HG02981 (cell line): ENCODE measurements at regions not wholly inside any gene's neighbourhood (a gene's known extent, or its start where the extent isn't known, plus 50 kb on each side); places are given as distances from the start of the nearest gene placed in this dataset.

Experiments used
- ATAC-seq: cut with Tn5 transposase; IDR thresholded peaks from one replicate; pipeline ENCODE4 v1.9.1; 2021; ENCODE audit warnings: mild to moderate bottlenecking, moderate library complexity; ENCODE audit not compliant: unreplicated experiment

DNA sequence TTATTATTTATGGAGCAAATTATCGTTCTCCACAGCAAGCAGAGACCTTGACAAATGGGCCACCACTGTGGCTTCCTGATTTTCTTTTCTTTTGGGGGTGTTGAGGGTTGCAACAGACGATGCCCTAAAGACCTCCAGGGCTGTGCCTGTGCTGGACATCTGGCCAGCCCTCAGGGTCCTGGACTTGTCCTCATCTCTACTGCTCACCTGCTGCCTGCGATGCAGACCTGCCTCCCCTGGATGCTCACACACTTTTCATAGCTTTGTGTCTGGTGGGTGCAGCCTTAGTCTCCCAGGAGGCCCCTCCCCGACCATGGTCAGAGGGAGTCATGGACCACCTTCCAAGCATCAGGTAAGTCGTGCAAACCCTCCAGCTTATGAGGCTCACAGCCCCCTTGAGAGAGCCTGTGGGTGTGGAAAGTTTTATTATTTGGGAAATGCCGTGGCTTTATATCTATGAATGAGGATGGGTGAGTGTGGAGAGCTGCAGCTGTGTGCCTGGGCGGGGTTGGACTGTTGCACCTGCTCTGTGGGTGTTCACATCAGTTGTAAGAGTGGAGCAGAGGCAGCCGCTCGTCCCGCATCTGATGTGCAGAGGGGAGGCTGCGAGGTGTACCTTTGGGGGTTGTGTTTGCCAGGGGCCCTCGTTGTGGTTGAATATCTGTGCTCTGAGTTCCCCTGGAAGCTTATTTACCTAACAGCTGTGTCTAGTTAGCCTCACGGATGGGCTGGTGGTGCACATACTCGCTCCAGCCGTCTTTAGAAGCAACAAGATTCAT is 126.3 kb upstream of the IRX4 start:
- ATAC-seq = no peak

DNA sequence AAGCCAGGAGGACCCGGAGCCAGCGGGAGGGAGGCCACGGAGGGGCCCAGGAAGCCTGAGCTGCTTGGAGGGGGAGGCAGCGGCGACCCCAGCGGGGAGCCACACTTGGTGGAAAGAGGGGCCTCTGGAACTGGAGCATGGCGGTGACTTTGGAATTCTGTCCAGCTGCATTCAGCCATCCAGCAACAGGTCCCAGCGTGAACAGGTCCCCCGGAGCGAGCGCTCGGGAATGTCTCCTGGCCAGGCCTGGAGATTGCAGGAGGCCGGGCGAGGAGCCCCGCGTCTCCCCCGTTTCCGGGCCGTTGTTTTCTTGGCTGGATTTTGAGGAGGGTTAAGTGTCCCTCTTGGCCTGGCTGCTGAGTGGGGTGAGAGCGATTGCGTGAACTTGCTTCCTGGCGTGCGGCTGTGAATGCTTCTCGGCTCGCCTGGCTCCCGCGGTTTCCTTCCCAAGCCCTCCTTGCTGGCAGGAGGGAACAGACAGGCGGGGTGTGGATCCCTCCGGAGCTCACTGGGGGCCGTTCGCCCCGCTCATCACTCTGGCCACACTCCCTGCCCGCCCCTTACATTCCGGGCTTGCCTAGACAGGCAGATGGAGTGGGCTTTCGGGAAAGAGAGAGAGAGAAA is 125.3 kb upstream of the IRX4 start:
- no peak for ATAC-seq

DNA sequence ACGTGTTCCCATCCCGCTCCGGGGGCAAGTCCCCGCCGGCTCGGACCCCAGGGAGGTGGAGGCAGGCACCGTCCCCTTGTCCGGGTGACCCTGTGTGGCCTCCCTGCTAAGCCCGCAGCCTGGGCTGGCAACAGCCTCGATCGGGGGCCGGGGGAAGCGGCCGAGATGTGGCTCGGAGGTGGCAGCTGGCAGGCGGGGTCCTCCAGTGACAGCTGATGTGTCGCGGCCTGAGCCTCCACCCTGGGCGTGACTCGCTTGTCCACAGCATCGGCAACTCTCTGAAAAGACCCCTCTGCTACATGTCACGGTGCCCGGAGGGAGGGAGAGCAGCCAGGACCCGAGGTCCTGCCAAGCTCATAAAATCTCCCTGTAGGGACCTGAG is 124.8 kb upstream of the IRX4 start:
- ATAC-seq = no peak

DNA sequence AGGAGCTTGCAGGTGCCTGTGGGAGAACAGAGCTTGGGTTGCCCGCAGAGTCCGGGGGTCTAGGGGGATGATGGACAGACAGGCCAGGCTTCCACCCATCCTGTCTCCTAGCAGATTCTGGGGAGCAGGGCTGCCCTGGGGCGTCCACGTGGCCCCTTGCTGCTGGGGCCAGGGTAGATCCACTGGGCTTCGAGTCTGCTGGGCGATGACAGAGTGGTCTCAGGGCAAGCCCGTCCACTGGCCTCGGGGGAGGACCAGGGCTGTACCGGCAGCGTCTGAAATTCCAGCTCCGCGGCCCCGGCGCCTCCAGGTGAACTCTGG is 124.2 kb upstream of the IRX4 start:
- no peak for ATAC-seq

DNA sequence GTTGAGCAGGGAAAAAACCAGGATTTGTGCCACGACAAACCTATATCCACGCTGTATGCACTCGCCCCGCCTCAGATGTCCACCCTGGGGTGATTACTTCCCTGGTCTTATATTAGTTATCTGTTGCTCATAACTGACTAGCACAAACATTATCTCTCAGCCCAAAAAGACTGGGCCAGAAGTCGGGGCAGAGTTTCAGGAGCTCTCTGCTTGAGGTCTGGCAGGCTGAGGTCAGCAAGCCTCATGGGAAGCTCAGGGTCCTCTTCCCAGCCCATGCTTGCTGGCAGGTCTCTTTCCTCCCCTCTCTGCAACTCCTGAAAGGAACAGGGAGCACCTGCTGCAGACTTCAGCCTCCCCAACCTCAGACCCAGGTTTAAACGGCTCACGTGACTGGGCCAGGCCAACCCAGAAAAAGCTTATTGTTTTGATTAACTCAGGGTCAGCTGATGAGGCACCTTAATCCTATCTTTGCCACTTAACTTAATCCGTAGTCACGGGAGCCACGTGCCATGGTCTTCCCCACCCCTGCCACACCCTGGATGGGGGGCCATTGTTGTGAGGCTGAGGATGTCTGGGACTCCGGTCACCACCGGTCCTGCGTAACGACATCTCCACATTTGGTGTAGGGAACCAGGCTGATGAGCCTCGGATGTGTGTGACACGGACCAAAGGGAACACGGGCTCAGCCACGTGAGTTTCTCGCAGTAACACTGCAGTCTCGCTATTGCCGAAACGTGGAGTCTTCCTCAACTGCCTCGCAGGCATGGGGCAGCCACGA is 123.7 kb upstream of the IRX4 start:
- ATAC-seq = no peak

DNA sequence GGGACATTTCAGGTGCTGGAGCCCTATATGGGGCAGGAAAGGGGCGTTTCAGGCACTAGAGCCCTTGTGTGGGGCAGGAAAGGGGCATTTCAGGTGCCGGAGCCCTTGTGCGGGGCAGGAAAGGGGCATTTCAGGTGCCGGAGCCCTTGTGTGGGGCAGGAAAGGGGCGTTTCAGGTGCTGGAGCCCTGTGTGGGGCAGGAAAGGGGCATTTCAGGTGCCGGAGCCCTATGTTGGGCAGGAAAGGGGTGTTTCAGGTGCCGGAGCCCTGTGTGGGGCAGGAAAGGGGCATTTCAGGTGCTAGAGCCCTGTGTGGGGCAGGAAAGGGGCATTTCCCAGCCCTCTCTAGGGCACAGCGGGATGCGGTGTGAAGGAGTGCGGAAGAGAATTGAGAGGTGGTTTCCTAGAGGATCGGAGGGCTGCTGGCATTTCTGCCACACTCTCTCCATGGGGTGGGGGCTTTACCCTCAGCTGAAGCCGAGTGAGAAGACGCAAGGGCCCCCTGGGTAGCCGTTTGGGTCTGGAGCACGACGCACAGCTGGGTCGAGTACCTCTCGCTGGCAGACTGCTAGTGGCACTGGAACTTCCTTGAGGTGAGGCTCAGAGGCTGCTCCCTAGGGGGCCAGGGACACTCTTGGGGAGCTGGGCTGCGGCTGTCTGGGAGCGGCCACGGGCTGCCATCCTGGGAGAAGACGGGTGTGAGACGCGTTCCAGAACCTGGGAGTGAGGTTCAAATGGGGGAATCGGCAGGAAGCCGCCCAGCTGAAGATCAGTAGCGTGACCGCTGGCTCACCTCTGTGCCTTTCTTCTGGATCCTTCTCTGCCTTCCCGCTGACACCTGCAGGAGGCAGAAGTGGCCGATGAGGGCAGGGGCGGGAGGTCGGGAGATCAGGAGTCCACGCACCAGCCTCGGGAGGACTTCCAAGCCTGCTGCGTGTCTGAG is 122.6 kb upstream of the IRX4 start:
- no peak for ATAC-seq

DNA sequence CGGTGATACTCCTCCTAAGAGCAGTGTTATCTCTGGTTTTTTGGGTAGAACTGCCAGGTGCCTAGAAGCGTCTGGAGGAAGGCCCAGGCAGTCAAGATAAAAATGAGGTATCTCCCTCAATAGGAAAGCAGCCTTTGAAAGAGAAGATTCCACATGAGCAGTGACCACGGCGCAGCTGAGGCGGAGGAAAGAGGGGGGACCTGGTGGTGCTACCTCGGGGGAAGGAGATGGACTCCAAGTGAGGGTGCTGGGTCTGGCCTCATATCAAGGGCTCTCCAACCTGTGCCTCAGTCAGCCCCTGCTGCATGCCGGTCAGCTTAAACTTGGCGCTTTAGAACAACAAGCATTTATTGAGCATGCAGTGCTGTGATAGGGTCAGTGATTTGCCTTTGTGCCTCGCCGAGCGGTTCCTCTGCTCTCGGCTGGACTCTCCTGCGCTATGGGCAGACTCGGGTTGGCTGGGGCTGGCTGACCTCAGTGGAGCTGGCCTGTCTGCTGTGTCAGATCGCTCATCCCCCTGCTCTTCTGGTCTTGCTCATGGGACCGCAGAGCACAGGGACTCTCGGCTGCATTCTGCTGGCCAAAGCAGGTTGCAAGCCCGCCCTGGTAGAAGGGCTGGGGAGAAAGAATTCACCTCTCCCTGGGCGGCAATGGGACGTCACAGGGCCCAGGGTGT is 121.1 kb upstream of the IRX4 start:
- no peak for ATAC-seq

DNA sequence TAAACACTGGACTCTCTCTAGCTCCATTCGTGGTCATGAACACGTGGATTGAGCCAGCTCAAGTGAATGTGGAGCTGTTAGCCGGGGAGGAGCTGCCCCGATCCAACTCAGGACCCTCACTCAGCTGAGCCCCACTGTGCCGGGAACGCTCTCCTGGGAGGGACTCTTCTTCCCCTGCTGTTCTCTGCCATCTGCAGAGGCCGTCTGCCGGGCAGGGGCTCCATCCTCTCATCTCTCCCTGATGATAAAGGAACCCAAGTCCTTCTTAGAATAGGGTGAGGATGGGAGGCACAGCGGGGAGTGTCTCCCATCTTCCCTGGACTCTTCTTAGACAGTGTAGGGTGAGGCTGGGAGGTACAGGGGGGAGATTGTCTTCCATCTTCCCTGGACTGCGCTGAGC is 120.5 kb upstream of the IRX4 start:
- no peak for ATAC-seq

DNA sequence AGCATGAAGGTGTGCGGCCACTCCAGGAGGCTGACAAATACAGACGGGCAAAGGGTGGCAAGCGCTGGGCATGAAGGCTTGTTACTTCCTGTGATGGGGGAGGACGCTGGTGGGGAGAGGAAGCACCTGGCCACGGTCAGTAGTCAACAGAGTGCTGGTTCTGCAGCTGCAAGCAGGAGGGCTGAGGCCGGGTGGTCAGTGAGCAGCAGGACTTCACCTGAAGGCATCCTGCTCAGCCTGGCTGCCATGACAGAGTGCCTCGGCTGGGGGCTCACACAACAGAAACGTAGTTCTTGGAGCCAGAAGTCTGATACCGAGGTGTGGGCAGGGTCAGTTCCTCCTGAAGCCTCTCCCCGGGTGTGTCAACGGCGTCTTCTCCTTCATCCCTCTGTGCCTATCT is 118.6 kb upstream of the IRX4 start:
- ATAC-seq = no peak

DNA sequence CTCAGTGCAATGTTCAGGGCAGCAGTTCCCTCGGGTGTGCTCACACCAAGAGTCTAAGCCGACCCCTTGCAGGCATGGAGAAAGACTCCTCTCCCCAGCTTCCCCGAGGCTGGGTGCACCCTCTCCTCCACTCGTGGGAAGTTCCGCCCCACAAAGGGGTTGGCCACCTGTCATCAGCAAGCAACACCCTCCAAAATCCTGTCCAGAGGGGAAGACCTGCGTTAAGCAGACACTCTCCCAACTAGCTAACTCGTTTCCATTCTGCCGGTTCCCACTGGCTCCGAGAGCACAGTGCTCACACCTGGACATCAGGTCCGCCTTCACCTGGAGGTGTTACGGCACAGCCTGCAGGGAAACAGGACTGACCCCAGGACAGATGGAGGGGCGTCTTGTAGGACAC is 117.9 kb upstream of the IRX4 start:
- ATAC-seq = no peak

DNA sequence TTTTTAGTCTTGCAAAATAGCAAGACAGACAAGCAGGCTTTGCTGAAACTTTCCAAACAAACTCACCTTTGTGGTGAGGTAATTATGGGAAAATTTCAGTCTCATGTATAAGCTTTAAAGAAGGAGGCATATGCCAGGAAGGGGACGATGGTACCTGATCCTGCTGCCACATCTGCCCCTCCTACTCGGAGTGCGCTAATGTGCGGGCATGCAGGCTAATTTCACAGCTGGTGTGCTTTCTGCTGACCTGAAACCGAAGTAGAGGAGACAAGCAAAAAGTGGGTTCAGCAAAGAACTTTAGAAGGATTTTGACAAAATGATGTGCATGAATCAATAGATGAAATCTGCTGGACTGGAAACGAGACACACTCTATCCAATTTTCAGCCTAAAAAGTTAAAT is 117.1 kb upstream of the IRX4 start:
- ATAC-seq = no peak

DNA sequence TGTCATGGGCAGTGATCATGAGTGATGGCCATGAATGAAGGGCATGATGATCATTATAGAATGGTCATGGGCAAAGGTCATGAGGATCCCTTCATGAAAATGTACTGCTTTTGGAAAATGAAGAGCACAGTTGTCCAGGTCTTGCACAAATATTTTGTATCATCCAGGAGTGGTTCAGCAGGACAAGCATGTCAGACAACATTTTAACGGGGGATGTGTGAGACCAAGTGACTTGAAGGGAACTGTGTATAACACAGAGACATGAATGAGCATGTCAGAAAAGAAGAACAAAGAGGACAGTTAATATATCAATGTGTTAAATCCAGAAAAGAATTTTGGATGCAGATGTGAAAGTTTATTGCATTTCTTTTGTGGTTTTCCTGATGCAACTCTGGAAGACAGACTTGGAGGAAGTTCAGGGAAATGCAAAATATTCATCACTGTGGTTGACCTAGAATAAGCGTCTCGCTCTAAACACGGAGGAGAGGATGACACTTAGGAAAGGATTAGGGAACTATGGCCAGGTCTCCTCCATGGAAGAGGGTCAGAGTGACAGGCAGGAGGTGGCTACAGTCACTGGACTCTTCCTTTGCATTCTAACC is 116.1 kb upstream of the IRX4 start:
- no peak for ATAC-seq

DNA sequence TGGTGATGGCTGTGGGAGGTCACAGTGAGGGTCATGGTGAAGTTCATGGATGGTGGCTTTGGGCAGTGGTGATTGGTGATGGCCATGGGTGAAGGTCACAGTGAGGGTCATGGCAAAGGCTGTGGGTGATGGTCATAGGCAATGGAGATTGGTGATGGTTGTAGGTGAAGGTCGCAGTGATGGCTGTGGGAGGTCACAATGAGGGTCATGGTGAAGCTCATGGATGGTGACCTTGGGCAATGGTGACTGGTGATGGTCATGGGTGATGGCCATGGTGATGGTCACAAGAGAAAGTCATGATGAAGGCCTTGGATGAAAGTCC is 115.6 kb upstream of the IRX4 start:
- ATAC-seq = no peak

DNA sequence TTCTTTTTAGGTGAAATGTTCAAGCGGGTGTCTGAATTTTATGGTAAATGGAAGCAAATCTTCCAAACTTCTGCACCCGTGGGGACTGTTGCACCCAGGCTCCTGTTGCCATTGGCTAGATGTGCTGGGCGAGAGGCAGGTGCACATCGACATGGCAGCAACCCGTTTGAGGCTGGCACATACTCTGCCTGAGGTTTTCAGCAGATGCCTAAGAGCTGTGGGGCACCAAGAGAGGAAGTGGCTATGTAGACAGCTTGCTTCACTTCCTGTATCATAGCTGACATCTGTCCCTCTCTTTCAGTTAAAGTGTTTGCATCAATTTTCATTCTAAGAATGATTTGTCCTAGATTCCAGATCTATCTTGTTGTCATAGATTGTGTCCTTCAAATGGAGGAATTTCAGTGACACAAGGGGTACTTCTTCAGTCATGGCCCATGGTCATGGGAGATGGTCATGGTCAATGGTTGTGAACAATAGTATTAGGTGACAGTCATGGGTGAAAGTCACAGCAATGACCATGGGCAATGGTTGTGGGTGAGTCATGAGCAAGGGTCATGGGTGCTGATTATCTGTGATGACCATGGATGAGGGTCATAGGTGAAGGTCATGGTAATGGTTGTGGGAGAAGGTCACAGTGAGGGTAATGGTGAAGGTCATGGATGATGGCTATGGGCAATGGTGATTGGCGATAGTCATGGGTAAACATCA is 115.1 kb upstream of the IRX4 start:
- no peak for ATAC-seq

DNA sequence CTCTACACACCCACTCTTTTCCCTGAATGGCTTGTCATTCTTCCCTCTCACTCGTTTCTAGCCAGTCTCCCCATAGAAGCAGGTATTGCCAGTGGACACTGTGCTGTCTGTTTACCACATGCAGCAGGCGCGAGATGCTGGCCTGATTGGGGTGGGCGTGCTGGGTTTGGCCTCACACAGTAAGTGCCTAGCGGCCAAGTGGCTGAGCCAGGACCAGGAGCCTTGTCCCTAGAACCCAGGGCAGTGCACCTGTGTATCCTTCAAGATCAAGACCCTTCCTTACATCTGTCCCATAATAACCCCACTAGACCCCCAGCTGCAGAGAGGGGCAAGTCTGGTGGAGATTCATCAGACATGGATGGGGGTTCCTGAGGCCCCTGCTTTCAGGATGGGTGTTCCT is 112.8 kb upstream of the IRX4 start:
- no peak for ATAC-seq

DNA sequence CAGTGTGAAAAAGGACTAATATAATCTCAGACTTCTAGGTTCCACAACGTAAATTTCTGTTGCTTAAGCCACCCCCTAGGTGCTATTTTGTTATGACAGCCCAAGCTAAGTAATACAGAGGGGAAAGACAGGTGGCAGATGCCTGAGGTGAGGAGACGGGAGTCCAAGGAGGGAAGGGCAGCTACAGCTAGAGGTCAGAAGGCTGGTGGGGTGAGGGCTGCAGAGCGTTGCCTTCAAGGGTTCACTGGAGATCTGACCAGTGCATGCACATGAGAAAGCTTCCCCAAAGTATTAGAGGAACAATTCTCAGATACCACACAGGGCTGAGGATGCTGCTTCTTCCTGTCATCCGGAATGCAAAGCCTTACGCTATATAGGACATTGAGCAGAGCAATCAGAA is 104.7 kb upstream of the IRX4 start:
- no peak for ATAC-seq

DNA sequence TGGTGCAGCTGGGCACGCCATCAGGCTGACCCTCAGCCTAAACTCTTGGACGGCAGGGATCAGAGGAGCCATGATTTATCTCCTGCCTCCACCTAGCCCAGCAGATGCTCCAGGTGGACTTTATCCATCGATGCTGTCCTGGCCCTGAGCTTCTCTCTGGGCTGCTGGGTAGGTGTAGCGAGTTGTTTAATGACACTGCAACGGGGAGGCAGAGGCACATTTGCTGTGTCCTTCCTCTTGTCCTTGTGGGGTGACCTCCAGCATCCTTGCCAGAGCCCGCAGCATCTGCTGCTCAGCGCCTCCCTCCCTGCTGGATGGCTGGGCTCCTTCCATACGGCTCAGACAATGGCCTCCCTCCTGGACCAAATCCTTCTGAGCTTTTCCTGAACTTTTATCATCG is 103.1 kb upstream of the IRX4 start:
- ATAC-seq = no peak

DNA sequence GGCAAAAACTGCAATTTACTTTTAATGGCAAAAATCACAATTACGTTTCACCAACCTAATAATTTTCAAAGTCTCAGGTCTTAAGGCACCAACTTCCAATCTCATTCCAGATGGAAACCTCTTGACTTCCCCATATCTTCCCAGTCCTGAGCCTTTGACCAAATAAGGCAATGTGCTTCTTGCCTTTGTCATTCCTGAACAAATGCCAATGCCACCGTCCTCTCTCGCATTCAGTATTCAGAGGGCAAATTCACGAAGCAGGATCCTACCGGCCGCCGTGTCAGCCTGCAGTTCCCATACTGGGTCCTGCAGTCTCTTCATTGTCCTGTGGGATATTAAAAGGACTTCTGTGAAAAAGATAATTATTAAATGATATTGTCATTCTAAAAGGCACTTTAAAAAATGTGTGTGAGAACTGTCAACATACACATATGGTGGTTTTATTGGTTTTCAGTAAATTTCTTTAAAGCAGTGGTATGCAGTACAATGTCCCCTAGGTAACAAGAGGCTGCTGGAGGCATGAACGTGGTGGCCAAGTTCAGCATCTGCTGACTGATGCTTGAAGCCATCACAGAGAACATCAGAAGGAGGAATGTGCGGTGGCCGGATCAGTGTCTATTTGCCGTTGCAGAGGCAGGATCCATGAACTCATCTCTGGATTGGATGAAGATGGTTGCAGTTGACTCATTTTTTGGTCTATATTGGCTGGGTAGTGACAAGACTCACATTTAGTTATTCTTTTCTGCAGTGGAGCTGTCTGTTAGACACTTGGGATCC is 101.4 kb upstream of the IRX4 start:
- no peak for ATAC-seq

DNA sequence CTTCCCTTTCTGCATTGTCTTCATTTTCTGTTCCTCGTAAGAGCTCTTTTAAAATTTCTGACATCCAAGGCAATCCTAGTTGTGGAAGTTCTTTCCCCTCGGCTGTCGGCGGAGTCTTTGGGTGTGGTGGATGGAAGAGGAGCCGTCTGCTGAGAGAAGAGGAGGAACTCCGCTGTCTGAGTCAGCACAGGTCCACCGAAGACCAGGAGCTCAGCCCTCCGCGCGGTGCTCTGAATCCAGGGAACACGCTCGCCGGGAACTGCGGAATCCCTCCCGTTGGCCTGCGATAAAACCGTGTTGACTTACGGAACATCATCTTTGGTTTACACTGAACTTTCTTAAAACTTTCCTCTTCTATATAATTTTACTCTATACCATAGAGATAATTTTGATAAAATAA is 100.7 kb upstream of the IRX4 start:
- no peak for ATAC-seq
